Tibial nerve (tissue), 4 donors: ENCODE measurements at regions not wholly inside any gene's neighbourhood (a gene's known extent, or its start where the extent isn't known, plus 50 kb on each side); places are given as distances from the start of the nearest gene placed in this dataset.

Source experiments
- DNase-seq, 2 donors: peaks; one replicate each; pipeline ENCODE4 v3.0.0-alpha.2; 2019; ENCODE audit warnings: low spot score in 2 of 2
- H3K27ac ChIP-seq, 4 donors: fragments of 200-600 bp; sonication (generic) in 3 of 4; one replicate each; pipeline ENCODE4 v1.5.1; 2017 to 2019; ENCODE audit warnings: mild to moderate bottlenecking in 1 of 4
- H3K27me3 ChIP-seq, 2 donors: fragments of 200-600 bp; sonication (generic) in 1 of 2; one replicate each; pipeline versions ENCODE4 v1.5.1 to v1.6.0; 2017 to 2019
- H3K36me3 ChIP-seq, 3 donors: fragments of 200-600 bp; sonication (generic); one replicate each; pipeline ENCODE4 v1.5.1; 2018 to 2019
- H3K4me1 ChIP-seq, 4 donors: fragments of 200-600 bp; sonication (generic) in 3 of 4; one replicate each; pipeline ENCODE4 v1.5.1; 2017 to 2019
- H3K4me3 ChIP-seq, 4 donors: fragments of 200-600 bp; sonication (generic) in 3 of 4; one replicate each; pipeline ENCODE4 v1.5.1; 2017 to 2019; ENCODE audit warnings: mild to moderate bottlenecking in 1 of 4, moderate library complexity in 1 of 4
- H3K9me3 ChIP-seq, 4 donors: fragments of 200-600 bp; sonication (generic) in 3 of 4; one replicate each; pipeline ENCODE4 v1.5.1; 2017 to 2019
- EP300 ChIP-seq, 2 donors: sonication (generic); formaldehyde crosslinking; IDR thresholded peaks; one replicate each; pipeline ENCODE4 v1.6.1; 2017; ENCODE audit warnings: antibody characterized with exemption in 2 of 2, mild to moderate bottlenecking in 1 of 2
- POLR2A ChIP-seq, 2 donors: fragments of 450-650 bp; IDR thresholded peaks; one replicate each; pipeline ENCODE4 v1.6.1; 2017; ENCODE audit warnings: antibody characterized with exemption in 2 of 2, mild to moderate bottlenecking in 2 of 2, moderate library complexity in 2 of 2
- WGBS, 2 donors: methylation state at CpG; one replicate each; pipeline ENCODE4 v1.1.5; 2018; 5-methylcytosine and 5-hydroxymethylcytosine counted together
- TF ChIP-seq, protein P1 (sequence below), 5 experiments: fragments of 200-600 bp in 3 of 5; fragments of 450-650 bp in 2 of 5; sonication (generic) in 3 of 5; IDR thresholded peaks; one replicate each; pipeline ENCODE4 v1.5.1; 2016 to 2019; ENCODE audit warnings: antibody characterized with exemption in 5 of 5, mild to moderate bottlenecking in 3 of 5, moderate library complexity in 2 of 5

DNA sequence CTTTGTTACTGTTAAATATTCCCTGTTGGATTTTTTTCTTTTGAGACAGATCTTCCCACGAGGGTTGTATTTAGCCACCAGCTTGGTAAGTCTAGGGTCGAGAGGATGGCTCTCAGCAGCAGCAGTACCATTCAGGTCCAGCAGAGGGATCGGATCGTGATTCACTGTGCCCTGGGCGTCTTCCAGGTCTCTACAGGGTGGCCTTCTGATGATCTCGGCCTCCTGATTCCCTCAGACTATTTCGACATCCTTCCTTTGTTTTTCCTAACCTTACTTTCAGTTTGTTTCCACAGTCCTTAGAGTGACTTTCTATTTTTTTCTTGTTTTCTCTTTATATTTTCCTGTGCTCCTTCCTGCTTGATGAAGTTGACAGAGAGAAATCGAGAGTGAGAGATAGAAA is 1436.9 kb downstream of the UQCRFS1 start:
- WGBS, 2 donors: 93 to 94% methylated on average over 8 of the region's 8 CpGs
- Histone ChIP-seq H3K4me3 (no peak overlapping the region), H3K27ac (no peak overlapping the region), H3K27me3 (no peaks in the 10 kb centered on the region), H3K9me3 (peaks cover 0 to 29% (median 1%) of the 10 kb centered on the region in 4 donors), H3K4me1 (no peaks in the 10 kb centered on the region), H3K36me3 (peaks cover 0 to 47% (median 0%) of the 10 kb centered on the region in 3 donors)
- no peak for DNase-seq
- TF ChIP-seq EP300 (IDR thresholded peaks at IDR 0.05) (no peak), POLR2A (IDR thresholded peaks at IDR 0.05) (no peak)
- TF ChIP-seq, protein P1, sequence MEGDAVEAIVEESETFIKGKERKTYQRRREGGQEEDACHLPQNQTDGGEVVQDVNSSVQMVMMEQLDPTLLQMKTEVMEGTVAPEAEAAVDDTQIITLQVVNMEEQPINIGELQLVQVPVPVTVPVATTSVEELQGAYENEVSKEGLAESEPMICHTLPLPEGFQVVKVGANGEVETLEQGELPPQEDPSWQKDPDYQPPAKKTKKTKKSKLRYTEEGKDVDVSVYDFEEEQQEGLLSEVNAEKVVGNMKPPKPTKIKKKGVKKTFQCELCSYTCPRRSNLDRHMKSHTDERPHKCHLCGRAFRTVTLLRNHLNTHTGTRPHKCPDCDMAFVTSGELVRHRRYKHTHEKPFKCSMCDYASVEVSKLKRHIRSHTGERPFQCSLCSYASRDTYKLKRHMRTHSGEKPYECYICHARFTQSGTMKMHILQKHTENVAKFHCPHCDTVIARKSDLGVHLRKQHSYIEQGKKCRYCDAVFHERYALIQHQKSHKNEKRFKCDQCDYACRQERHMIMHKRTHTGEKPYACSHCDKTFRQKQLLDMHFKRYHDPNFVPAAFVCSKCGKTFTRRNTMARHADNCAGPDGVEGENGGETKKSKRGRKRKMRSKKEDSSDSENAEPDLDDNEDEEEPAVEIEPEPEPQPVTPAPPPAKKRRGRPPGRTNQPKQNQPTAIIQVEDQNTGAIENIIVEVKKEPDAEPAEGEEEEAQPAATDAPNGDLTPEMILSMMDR (IDR thresholded peaks at IDR 0.05): no peak

DNA sequence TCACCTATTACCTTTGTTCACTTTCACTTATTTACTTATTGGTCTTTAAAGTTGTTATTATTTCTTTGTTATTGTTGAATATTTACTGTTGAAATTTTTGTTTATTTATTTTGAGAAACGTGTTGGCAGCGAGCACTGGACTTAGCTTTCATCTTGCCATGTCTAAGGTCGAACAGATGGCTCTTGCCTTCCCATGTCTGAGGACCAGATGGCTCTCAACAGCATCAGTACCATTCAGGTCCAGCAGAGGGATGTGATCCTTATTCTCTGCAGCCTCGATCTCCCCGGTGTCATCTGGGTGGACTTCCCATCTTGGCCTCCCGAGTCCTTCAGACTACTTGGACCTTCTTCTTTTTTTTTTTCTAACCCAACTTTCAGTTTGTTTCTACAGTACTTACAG is 1437.6 kb downstream of the UQCRFS1 start:
- 94% methylated on average over 6 of the region's 6 CpGs for WGBS, 2 donors
- H3K9me3 ChIP-seq: peaks cover 0 to 35% (median 1%) of the 10 kb centered on the region in 4 donors
- H3K4me3 ChIP-seq: no peak overlapping the region

DNA sequence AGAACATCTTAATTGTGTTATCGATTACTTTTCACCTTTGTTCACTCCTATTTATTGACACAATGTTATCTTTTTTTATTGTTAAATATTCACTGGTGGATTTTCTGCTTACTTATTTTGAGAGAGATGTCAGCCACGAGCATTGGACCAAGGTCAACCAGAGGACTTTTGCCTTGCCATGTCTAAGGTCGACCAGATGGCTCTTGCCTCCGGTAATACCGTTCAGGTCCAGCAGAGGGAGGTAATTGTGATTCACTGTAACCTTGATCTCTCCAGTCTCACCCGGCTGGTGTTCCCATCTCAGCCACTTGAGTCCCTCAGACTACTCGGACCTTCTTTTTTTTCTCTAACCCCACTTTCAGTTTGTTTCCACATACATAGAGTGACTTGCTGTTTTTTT is 1438.1 kb downstream of the UQCRFS1 start:
- DNase-seq: no peak
- no peaks in the 10 kb centered on the region for H3K27me3 ChIP-seq
- no peak for TF ChIP-seq EP300 (IDR thresholded peaks at IDR 0.05)
- 94 to 95% methylated on average over 7 of the region's 7 CpGs for WGBS, 2 donors
- H3K4me1 ChIP-seq: no peaks in the 10 kb centered on the region
- H3K9me3 ChIP-seq: peaks cover 0 to 41% (median 1%) of the 10 kb centered on the region in 4 donors
- H3K4me3 ChIP-seq: no peak overlapping the region
- H3K27ac ChIP-seq: no peak overlapping the region
- H3K36me3 ChIP-seq: peaks cover 0 to 49% (median 0%) of the 10 kb centered on the region in 3 donors

More for the DNA sequence above, 1437.6 kb downstream of the UQCRFS1 start:
- no peak for DNase-seq
- no peaks in the 10 kb centered on the region for H3K4me1 ChIP-seq
- H3K27ac ChIP-seq: no peak overlapping the region
- H3K27me3 ChIP-seq: no peaks in the 10 kb centered on the region
- TF ChIP-seq EP300 (IDR thresholded peaks at IDR 0.05) (no peak), POLR2A (IDR thresholded peaks at IDR 0.05) (no peak)
- TF ChIP-seq, protein P1 (IDR thresholded peaks at IDR 0.05): no peak
- peaks cover 0 to 49% (median 0%) of the 10 kb centered on the region in 3 donors for H3K36me3 ChIP-seq

DNA sequence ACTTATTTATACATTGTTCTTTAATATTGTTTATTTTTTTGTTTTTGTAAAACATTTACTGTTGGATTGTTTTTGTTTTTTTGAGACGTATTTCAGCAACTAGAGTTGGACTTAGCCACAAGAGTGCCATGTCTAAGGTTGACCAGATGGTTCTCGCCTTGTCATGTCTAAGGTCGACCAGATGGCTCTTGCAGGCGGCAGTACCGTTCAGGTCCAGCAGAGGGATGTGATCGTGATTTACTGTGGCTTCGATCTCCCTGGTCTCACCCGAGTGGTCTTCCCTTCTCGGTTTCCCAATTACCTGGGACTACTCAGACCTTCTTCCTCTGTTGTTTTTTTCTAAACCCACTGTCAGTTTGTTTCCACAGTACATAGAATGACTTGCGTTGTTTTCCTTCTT is 1438.6 kb downstream of the UQCRFS1 start:
- H3K9me3 ChIP-seq: peaks cover 0 to 46% (median 2%) of the 10 kb centered on the region in 4 donors
- H3K27ac ChIP-seq: no peak overlapping the region
- no peaks in the 10 kb centered on the region for H3K27me3 ChIP-seq
- no peak for DNase-seq
- 93 to 95% methylated on average over 10 of the region's 10 CpGs for WGBS, 2 donors
- no peaks in the 10 kb centered on the region for H3K4me1 ChIP-seq
- TF ChIP-seq EP300 (IDR thresholded peaks at IDR 0.05) (no peak), POLR2A (IDR thresholded peaks at IDR 0.05) (no peak)
- TF ChIP-seq, protein P1 (IDR thresholded peaks at IDR 0.05): no peak
- H3K36me3 ChIP-seq: peaks cover 0 to 50% (median 0%) of the 10 kb centered on the region in 3 donors
- no peak overlapping the region for H3K4me3 ChIP-seq

DNA sequence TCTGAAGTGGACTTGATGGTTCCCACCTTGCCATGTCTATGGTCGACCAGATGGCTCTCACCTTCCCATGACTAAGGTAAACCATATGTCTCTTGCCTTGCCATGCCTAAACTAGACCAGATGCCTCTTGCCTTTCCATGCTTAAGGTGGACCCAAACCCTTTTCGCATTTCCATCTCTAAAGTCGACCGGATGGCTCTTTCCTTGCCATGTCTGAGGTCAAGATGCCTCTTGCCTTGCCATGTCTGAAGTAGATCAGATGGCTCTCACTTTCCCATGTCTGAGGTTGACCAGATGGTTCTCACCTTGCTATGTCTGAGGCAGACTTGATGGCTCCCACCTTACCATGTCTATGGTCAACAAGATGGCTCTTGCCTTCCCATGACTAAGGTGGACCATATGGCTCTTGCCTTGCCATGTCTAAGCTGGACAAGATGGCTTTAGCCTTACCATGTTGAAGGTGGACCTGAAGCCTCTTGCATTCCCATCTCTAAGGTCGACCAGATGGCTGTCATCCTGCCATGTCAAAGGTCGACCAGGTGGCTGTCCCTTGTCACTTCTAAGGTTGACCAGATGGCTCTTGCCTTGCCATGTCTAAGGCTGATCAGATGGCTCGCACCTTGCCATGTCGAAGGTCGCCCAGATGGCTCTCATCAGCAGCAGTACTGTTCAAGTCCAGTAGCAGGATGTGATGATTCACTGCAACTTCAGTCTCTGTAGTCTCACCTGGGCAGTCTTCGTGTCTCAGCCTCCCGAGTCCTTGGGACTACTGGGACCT is 1439.4 kb downstream of the UQCRFS1 start:
- H3K9me3 ChIP-seq: peaks cover 0 to 54% (median 3%) of the 10 kb centered on the region in 4 donors
- H3K4me1 ChIP-seq: no peaks in the 10 kb centered on the region
- H3K27ac ChIP-seq: no peak overlapping the region
- no peak for TF ChIP-seq EP300 (IDR thresholded peaks at IDR 0.05)
- TF ChIP-seq POLR2A (IDR thresholded peaks at IDR 0.05): no peak
- TF ChIP-seq, protein P1 (IDR thresholded peaks at IDR 0.05): no peak
- peaks cover 0 to 57% (median 0%) of the 10 kb centered on the region in 3 donors for H3K36me3 ChIP-seq
- 79 to 87% methylated on average over 11 of the region's 11 CpGs for WGBS, 2 donors
- H3K4me3 ChIP-seq: no peak overlapping the region
- DNase-seq: no peak
- H3K27me3 ChIP-seq: no peaks in the 10 kb centered on the region
